ENCODE measurements at regions not wholly inside any gene's neighbourhood (a gene's known extent, or its start where the extent isn't known, plus 50 kb on each side); places are given as distances from the start of the nearest gene placed in this dataset.

- no peak for TF ChIP-seq CTCF (IDR thresholded peaks at IDR 0.05; ENCODE audit: low read depth, low read length)
- H3K9me3 ChIP-seq (ENCODE audit: control insufficient read depth, insufficient read depth, low read length): no peaks in the 10 kb centered on the region
- CTCF ChIA-PET: no interaction called here
- no peak overlapping the region for H3K4me3 ChIP-seq (ENCODE audit: low read depth, low read length)
- DNase-seq (ENCODE audit: low read depth, low spot score): no peak
- H3K27me3 ChIP-seq (ENCODE audit: control insufficient read depth, insufficient read depth, low read length): no peaks in the 10 kb centered on the region
- H3K27ac ChIP-seq (ENCODE audit: low read depth, low read length): no peak overlapping the region
- POLR2A ChIA-PET: no interaction called here
Observed at GRCh38 chrY:7938982-7939718, 1027.6 kb upstream of the AMELY start.

- H3K27ac ChIP-seq (ENCODE audit: low read depth, low read length): no peak overlapping the region
- DNase-seq (ENCODE audit: low read depth, low spot score): no peak
- no peak overlapping the region for H3K4me3 ChIP-seq (ENCODE audit: low read depth, low read length)
- TF ChIP-seq CTCF (IDR thresholded peaks at IDR 0.05; ENCODE audit: low read depth, low read length): no peak
- H3K27me3 ChIP-seq (ENCODE audit: control insufficient read depth, insufficient read depth, low read length): no peaks in the 10 kb centered on the region
- ChIA-PET POLR2A (no interaction called here), CTCF (no interaction called here)
- no peaks in the 10 kb centered on the region for H3K9me3 ChIP-seq (ENCODE audit: control insufficient read depth, insufficient read depth, low read length)
Observed at GRCh38 chrY:7936831-7937230, 1025.3 kb upstream of the AMELY start.

- H3K27ac ChIP-seq (ENCODE audit: low read depth, low read length): no peak overlapping the region
- no peaks in the 10 kb centered on the region for H3K9me3 ChIP-seq (ENCODE audit: control insufficient read depth, insufficient read depth, low read length)
- H3K4me3 ChIP-seq (ENCODE audit: low read depth, low read length): no peak overlapping the region
- peak; percentile 29 for DNase-seq (ENCODE audit: low read depth, low spot score)
- CTCF ChIA-PET: no interaction called here
- TF ChIP-seq CTCF (IDR thresholded peaks at IDR 0.05; ENCODE audit: low read depth, low read length): no peak
- POLR2A ChIA-PET: no interaction called here
- no peaks in the 10 kb centered on the region for H3K27me3 ChIP-seq (ENCODE audit: control insufficient read depth, insufficient read depth, low read length)
Observed at GRCh38 chrY:7936046-7936445, 1024.5 kb upstream of the AMELY start.

GRCh38 chrY:7935606-7936005 lies 1024.1 kb upstream of the AMELY start:
- Histone ChIP-seq H3K9me3 (ENCODE audit: control insufficient read depth, insufficient read depth, low read length) (no peaks in the 10 kb centered on the region), H3K27ac (ENCODE audit: low read depth, low read length) (no peak overlapping the region), H3K4me3 (ENCODE audit: low read depth, low read length) (no peak overlapping the region), H3K27me3 (ENCODE audit: control insufficient read depth, insufficient read depth, low read length) (no peaks in the 10 kb centered on the region)
- TF ChIP-seq CTCF (IDR thresholded peaks at IDR 0.05; ENCODE audit: low read depth, low read length): no peak
- ChIA-PET CTCF (no interaction called here), POLR2A (no interaction called here)
- DNase-seq (ENCODE audit: low read depth, low spot score): no peak

GRCh38 chrY:7932424-7932823 lies 1020.9 kb upstream of the AMELY start:
- ChIA-PET CTCF (no interaction called here), POLR2A (no interaction called here)
- Histone ChIP-seq H3K27ac (ENCODE audit: low read depth, low read length) (no peak overlapping the region), H3K4me3 (ENCODE audit: low read depth, low read length) (no peak overlapping the region), H3K27me3 (ENCODE audit: control insufficient read depth, insufficient read depth, low read length) (no peaks in the 10 kb centered on the region), H3K9me3 (ENCODE audit: control insufficient read depth, insufficient read depth, low read length) (no peaks in the 10 kb centered on the region)
- DNase-seq (ENCODE audit: low read depth, low spot score): no peak
- no peak for TF ChIP-seq CTCF (IDR thresholded peaks at IDR 0.05; ENCODE audit: low read depth, low read length)

All from AG04450 (cell line).